ENCODE measurements at regions not wholly inside any gene's neighbourhood (a gene's known extent, or its start where the extent isn't known, plus 50 kb on each side); places are given as distances from the start of the nearest gene placed in this dataset.
"Not testable (repeated sequence)": the region's sequence is repeated elsewhere in the genome, so short reads cannot be mapped to it uniquely, and the experiment has no call there.

DNA sequence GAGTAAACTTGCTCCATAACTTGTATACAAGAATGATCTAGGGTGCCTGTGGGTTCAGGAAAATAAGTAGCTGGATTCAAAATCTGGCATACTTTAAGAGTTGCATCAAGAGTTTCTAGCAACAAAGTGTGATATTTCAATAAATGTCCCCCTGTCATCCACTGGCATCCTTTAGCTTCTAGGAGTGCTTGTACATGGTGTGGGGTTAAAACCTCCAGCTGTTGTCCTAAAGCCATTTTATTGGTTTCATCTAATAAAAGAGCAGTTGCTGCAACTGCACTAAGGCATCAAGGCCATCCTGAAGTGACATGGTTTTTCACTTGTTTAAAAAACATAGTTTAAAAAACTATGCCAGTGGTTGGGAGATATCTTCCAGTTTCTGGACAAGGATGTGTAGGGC lies 148.4 kb downstream of the INHBA start:
- no peaks in the 10 kb centered on the region for H3K27me3 Mint-ChIP-seq (ENCODE audit: insufficient read depth, unreplicated experiment)
- no TSS peak for BruUV-seq (replicated peaks)
- POLR2A ChIA-PET, result no interaction called here
- no peak overlapping the region for H3K4me3 Mint-ChIP-seq (ENCODE audit: unreplicated experiment)
- CTCF ChIA-PET, result interaction anchor here (0.7 kb wide), 1 partner anchor 25 kb away, joined by 3 read pairs; no protein-coding TSS in a partner anchor
- no peak overlapping the region for H3K27ac Mint-ChIP-seq (ENCODE audit: low read depth, unreplicated experiment)
- H3K36me3 Mint-ChIP-seq (ENCODE audit: insufficient read depth, unreplicated experiment), result no peaks in the 10 kb centered on the region
- H3K4me1 Mint-ChIP-seq (ENCODE audit: insufficient read depth, unreplicated experiment), result no peaks in the 10 kb centered on the region
- H3K9me3 Mint-ChIP-seq (ENCODE audit: unreplicated experiment), result no peaks in the 10 kb centered on the region
- TF ChIP-seq CTCF (IDR thresholded peaks at IDR 0.05; ENCODE audit: unreplicated experiment), result no peak
- DNase-seq (ENCODE audit: unreplicated experiment), result no peak
- intact Hi-C loops (cut with micrococcal nuclease), result no loop called here

DNA sequence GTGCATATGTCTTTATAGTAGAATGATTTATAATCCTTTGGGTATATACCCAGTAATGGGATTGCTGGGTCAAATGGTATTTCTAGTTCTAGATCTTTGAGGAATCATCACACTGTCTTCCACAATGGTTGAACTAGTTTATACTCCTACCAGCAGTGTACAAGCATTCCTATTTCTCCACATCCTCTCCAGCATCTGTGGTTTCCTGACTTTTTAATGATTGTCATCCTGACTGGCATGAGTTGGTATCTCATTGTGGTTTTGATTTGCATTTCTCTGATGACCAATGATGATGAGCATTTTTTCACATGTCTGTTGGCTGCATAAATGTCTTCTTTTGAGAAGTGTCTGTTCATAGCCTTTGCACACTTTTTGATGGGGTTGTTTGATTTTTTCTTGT lies 152.8 kb downstream of the INHBA start:
- DNase-seq (ENCODE audit: unreplicated experiment); H3K27me3 Mint-ChIP-seq (ENCODE audit: insufficient read depth, unreplicated experiment); POLR2A ChIA-PET; H3K4me1 Mint-ChIP-seq (ENCODE audit: insufficient read depth, unreplicated experiment); CTCF ChIA-PET; intact Hi-C loops (cut with micrococcal nuclease); H3K4me3 Mint-ChIP-seq (ENCODE audit: unreplicated experiment); BruUV-seq (replicated peaks); H3K9me3 Mint-ChIP-seq (ENCODE audit: unreplicated experiment); H3K36me3 Mint-ChIP-seq (ENCODE audit: insufficient read depth, unreplicated experiment); H3K27ac Mint-ChIP-seq (ENCODE audit: low read depth, unreplicated experiment): not testable (repeated sequence)

DNA sequence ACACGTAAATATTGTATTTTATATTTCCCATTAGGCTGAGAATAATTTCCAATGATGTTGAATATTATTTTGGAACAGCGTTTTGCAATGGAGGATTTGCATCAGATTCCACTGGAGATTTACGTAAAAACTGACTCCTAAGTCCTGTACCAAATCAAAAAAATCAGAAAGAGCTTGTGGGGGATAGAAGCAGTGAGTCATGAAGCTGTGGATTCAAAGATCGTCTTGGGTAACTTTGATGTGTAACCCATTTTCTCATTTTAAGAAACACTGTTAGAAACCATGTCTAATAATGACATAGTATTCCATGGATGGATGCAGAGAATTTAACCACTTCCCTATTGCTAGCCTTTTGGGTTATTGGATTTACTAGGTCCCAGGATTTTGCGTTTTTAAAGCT lies 158.6 kb downstream of the INHBA start:
- ChIA-PET CTCF (interaction anchor here (0.6 kb wide), 1 partner anchor 936 kb away, joined by 4 read pairs; no protein-coding TSS in a partner anchor), POLR2A (no interaction called here)
- DNase-seq (ENCODE audit: unreplicated experiment), result peak; percentile 3
- intact Hi-C loops (cut with micrococcal nuclease), result no loop called here
- peaks cover under 1% of the 10 kb centered on the region for H3K4me1 Mint-ChIP-seq (ENCODE audit: insufficient read depth, unreplicated experiment)
- no peak for TF ChIP-seq CTCF (IDR thresholded peaks at IDR 0.05; ENCODE audit: unreplicated experiment)
- H3K27ac Mint-ChIP-seq (ENCODE audit: low read depth, unreplicated experiment), result no peak overlapping the region
- H3K27me3 Mint-ChIP-seq (ENCODE audit: insufficient read depth, unreplicated experiment), result no peaks in the 10 kb centered on the region
- H3K9me3 Mint-ChIP-seq (ENCODE audit: unreplicated experiment), result no peaks in the 10 kb centered on the region
- H3K36me3 Mint-ChIP-seq (ENCODE audit: insufficient read depth, unreplicated experiment), result no peaks in the 10 kb centered on the region
- no TSS peak for BruUV-seq (replicated peaks)
- no peak overlapping the region for H3K4me3 Mint-ChIP-seq (ENCODE audit: unreplicated experiment)

GRCh38 chr7:41540601-41541000 lies 162.3 kb downstream of the INHBA start:
- H3K4me3 Mint-ChIP-seq (ENCODE audit: unreplicated experiment), result no peak overlapping the region
- H3K9me3 Mint-ChIP-seq (ENCODE audit: unreplicated experiment), result no peaks in the 10 kb centered on the region
- intact Hi-C loops (cut with micrococcal nuclease), result no loop called here
- no TSS peak for BruUV-seq (replicated peaks)
- DNase-seq (ENCODE audit: unreplicated experiment), result no peak
- H3K4me1 Mint-ChIP-seq (ENCODE audit: insufficient read depth, unreplicated experiment), result peaks cover 8% of the 10 kb centered on the region
- TF ChIP-seq CTCF (IDR thresholded peaks at IDR 0.05; ENCODE audit: unreplicated experiment), result no peak
- no peak overlapping the region for H3K27ac Mint-ChIP-seq (ENCODE audit: low read depth, unreplicated experiment)
- POLR2A ChIA-PET, result no interaction called here
- no peaks in the 10 kb centered on the region for H3K27me3 Mint-ChIP-seq (ENCODE audit: insufficient read depth, unreplicated experiment)
- CTCF ChIA-PET, result interaction anchor here (0.7 kb wide), 1 partner anchor 153 kb away, joined by 3 read pairs; no protein-coding TSS in a partner anchor
- H3K36me3 Mint-ChIP-seq (ENCODE audit: insufficient read depth, unreplicated experiment), result no peaks in the 10 kb centered on the region

Measured in MCF 10A (cell line).